ENCODE measurements at regions not wholly inside any gene's neighbourhood (a gene's known extent, or its start where the extent isn't known, plus 50 kb on each side); places are given as distances from the start of the nearest gene placed in this dataset.

- DNase-seq (ENCODE audit: low read depth) (no peak), FAIRE-seq (no peak)
- no peak overlapping the region for H3K27ac Mint-ChIP-seq (ENCODE audit: unreplicated experiment)
- no peaks in the 10 kb centered on the region for H3K4me1 ChIP-seq (ENCODE audit: insufficient read depth, low read length)
- no peaks in the 10 kb centered on the region for H3K27me3 Mint-ChIP-seq (ENCODE audit: low read depth, unreplicated experiment)
- no peak overlapping the region for H3K27ac ChIP-seq (ENCODE audit: low read depth, low read length)
- H3K4me3 ChIP-seq (ENCODE audit: insufficient read depth, low read depth, low read length) = no peak overlapping the region
- no peak overlapping the region for H3K9ac ChIP-seq (ENCODE audit: low read length)
- peaks cover 7% of the 10 kb centered on the region for H3K9me3 Mint-ChIP-seq (ENCODE audit: unreplicated experiment)
- no peaks in the 10 kb centered on the region for H3K9me3 ChIP-seq (ENCODE audit: insufficient read depth, low read depth, low read length)
- H4K20me1 ChIP-seq (ENCODE audit: insufficient read depth, low read length) = no peaks in the 10 kb centered on the region
- no peaks in the 10 kb centered on the region for H3K27me3 ChIP-seq (ENCODE audit: insufficient read depth, low read length)
- H3K79me2 ChIP-seq (ENCODE audit: insufficient read depth, low read length) = no peaks in the 10 kb centered on the region
- H2AFZ ChIP-seq (ENCODE audit: low read depth, low read length) = no peak overlapping the region
- no peaks in the 10 kb centered on the region for H3K4me1 Mint-ChIP-seq (ENCODE audit: low read depth, unreplicated experiment)
- TF ChIP-seq, protein P1, sequence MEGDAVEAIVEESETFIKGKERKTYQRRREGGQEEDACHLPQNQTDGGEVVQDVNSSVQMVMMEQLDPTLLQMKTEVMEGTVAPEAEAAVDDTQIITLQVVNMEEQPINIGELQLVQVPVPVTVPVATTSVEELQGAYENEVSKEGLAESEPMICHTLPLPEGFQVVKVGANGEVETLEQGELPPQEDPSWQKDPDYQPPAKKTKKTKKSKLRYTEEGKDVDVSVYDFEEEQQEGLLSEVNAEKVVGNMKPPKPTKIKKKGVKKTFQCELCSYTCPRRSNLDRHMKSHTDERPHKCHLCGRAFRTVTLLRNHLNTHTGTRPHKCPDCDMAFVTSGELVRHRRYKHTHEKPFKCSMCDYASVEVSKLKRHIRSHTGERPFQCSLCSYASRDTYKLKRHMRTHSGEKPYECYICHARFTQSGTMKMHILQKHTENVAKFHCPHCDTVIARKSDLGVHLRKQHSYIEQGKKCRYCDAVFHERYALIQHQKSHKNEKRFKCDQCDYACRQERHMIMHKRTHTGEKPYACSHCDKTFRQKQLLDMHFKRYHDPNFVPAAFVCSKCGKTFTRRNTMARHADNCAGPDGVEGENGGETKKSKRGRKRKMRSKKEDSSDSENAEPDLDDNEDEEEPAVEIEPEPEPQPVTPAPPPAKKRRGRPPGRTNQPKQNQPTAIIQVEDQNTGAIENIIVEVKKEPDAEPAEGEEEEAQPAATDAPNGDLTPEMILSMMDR (IDR thresholded peaks at IDR 0.05; ENCODE audit: insufficient read depth, low read depth, low read length) = no peak
- TF ChIP-seq EZH2 (IDR thresholded peaks at IDR 0.05; ENCODE audit: insufficient read depth, low read length) = no peak
- H3K4me3 Mint-ChIP-seq (ENCODE audit: unreplicated experiment) = no peak overlapping the region
- H3K4me2 ChIP-seq (ENCODE audit: low read length) = no peak overlapping the region
- H3K36me3 ChIP-seq (ENCODE audit: insufficient read depth, low read length) = no peaks in the 10 kb centered on the region
- no peaks in the 10 kb centered on the region for H3K36me3 Mint-ChIP-seq (ENCODE audit: low read depth, unreplicated experiment)
Observed at GRCh38 chr3:3639078-3639477, 160.2 kb upstream of the LRRN1 start.

- peaks cover 11% of the 10 kb centered on the region for H3K9me3 Mint-ChIP-seq (ENCODE audit: unreplicated experiment)
- no peaks in the 10 kb centered on the region for H3K27me3 ChIP-seq (ENCODE audit: insufficient read depth, low read length)
- no peaks in the 10 kb centered on the region for H3K4me1 Mint-ChIP-seq (ENCODE audit: low read depth, unreplicated experiment)
- DNase-seq (ENCODE audit: low read depth) = peak; percentile 24
- no peaks in the 10 kb centered on the region for H3K36me3 Mint-ChIP-seq (ENCODE audit: low read depth, unreplicated experiment)
- H3K9ac ChIP-seq (ENCODE audit: low read length) = no peak overlapping the region
- no peak for TF ChIP-seq EZH2 (IDR thresholded peaks at IDR 0.05; ENCODE audit: insufficient read depth, low read length)
- TF ChIP-seq, protein P1 (IDR thresholded peaks at IDR 0.05; ENCODE audit: insufficient read depth, low read depth, low read length) = no peak
- H3K4me2 ChIP-seq (ENCODE audit: low read length) = no peak overlapping the region
- H4K20me1 ChIP-seq (ENCODE audit: insufficient read depth, low read length) = no peaks in the 10 kb centered on the region
- no peak overlapping the region for H3K4me3 Mint-ChIP-seq (ENCODE audit: unreplicated experiment)
- no peak overlapping the region for H3K27ac Mint-ChIP-seq (ENCODE audit: unreplicated experiment)
- H3K4me1 ChIP-seq (ENCODE audit: insufficient read depth, low read length) = no peaks in the 10 kb centered on the region
- no peak overlapping the region for H2AFZ ChIP-seq (ENCODE audit: low read depth, low read length)
- no peaks in the 10 kb centered on the region for H3K9me3 ChIP-seq (ENCODE audit: insufficient read depth, low read depth, low read length)
- H3K4me3 ChIP-seq (ENCODE audit: insufficient read depth, low read depth, low read length) = no peak overlapping the region
- H3K36me3 ChIP-seq (ENCODE audit: insufficient read depth, low read length) = no peaks in the 10 kb centered on the region
- no peaks in the 10 kb centered on the region for H3K79me2 ChIP-seq (ENCODE audit: insufficient read depth, low read length)
- no peak overlapping the region for H3K27ac ChIP-seq (ENCODE audit: low read depth, low read length)
- no peak for FAIRE-seq
- H3K27me3 Mint-ChIP-seq (ENCODE audit: low read depth, unreplicated experiment) = no peaks in the 10 kb centered on the region
Observed at GRCh38 chr3:3636815-3637214, 162.4 kb upstream of the LRRN1 start.

GRCh38 chr3:3635109-3635508 lies 164.1 kb upstream of the LRRN1 start:
- Histone ChIP-seq H3K27ac (ENCODE audit: low read depth, low read length) (no peak overlapping the region), H3K9me3 (ENCODE audit: insufficient read depth, low read depth, low read length) (no peaks in the 10 kb centered on the region), H3K36me3 (ENCODE audit: insufficient read depth, low read length) (no peaks in the 10 kb centered on the region), H3K4me2 (ENCODE audit: low read length) (no peak overlapping the region), H3K79me2 (ENCODE audit: insufficient read depth, low read length) (no peaks in the 10 kb centered on the region), H3K4me3 (ENCODE audit: insufficient read depth, low read depth, low read length) (no peak overlapping the region), H3K27me3 (ENCODE audit: insufficient read depth, low read length) (no peaks in the 10 kb centered on the region), H4K20me1 (ENCODE audit: insufficient read depth, low read length) (no peaks in the 10 kb centered on the region), H3K4me1 (ENCODE audit: insufficient read depth, low read length) (no peaks in the 10 kb centered on the region), H3K9ac (ENCODE audit: low read length) (no peak overlapping the region), H2AFZ (ENCODE audit: low read depth, low read length) (no peak overlapping the region)
- DNase-seq (ENCODE audit: low read depth) = no peak
- Mint-ChIP-seq H3K9me3 (ENCODE audit: unreplicated experiment) (peaks cover 9% of the 10 kb centered on the region), H3K36me3 (ENCODE audit: low read depth, unreplicated experiment) (no peaks in the 10 kb centered on the region), H3K27me3 (ENCODE audit: low read depth, unreplicated experiment) (no peaks in the 10 kb centered on the region), H3K4me1 (ENCODE audit: low read depth, unreplicated experiment) (no peaks in the 10 kb centered on the region), H3K4me3 (ENCODE audit: unreplicated experiment) (no peak overlapping the region), H3K27ac (ENCODE audit: unreplicated experiment) (no peak overlapping the region)
- TF ChIP-seq, protein P1 (IDR thresholded peaks at IDR 0.05; ENCODE audit: insufficient read depth, low read depth, low read length) = no peak
- no peak for TF ChIP-seq EZH2 (IDR thresholded peaks at IDR 0.05; ENCODE audit: insufficient read depth, low read length)
- FAIRE-seq = no peak
